ENCODE measurements at regions not wholly inside any gene's neighbourhood (a gene's known extent, or its start where the extent isn't known, plus 50 kb on each side); places are given as distances from the start of the nearest gene placed in this dataset.

DNA sequence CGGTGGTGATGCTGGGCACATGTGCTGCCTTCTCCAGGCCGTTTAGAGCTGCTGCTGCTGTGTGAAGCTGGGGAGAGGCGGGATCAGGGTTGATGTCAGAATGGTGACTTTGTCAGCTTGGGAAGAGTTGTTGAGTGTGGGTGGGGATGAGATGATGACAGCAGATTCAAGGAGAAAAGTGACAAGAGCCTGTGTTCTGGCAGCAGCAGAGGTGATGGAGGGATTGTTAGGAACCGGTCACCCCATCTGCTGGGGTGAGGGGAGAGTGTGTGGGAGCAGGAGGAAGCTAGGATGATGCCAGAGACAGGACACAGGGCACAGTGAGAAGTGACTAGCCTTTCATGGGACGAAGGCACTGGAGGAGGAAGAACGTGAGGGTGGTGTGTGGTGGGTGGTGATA is 345.5 kb downstream of the RNF144A start:
- Mint-ChIP-seq H3K9me3 (peaks cover 3 to 7% of the 10 kb centered on the region in 2 experiments; a peak in 2 of 5 replicates), H3K4me3 (no peak overlapping the region), H3K36me3 (ENCODE audit: insufficient read depth in 1 of 3, low read depth in 3 of 3) (peaks cover 0 to 6% (median 2%) of the 10 kb centered on the region in 3 experiments; a peak in 5 of 7 replicates), H3K27me3 (ENCODE audit: low read depth) (no peaks in the 10 kb centered on the region; the same call in none of the 2 replicates), H3K27ac (no peak overlapping the region), H3K4me1 (peaks cover 22 to 25% of the 10 kb centered on the region in 2 experiments)
- no peaks in the 10 kb centered on the region for H3K79me1 ChIP-seq (ENCODE audit: insufficient read depth, low read depth, low read length, poor library complexity, severe bottlenecking)
- H2BK120ac ChIP-seq (ENCODE audit: low read depth, low read length, poor library complexity, severe bottlenecking), result no peak overlapping the region
- H3K27me3 ChIP-seq (ENCODE audit: insufficient read depth, low read length), result no peaks in the 10 kb centered on the region
- no peak overlapping the region for H2AFZ ChIP-seq (ENCODE audit: low read length)
- H2BK12ac ChIP-seq (ENCODE audit: insufficient read length, low read depth, low read length), result no peak overlapping the region
- no peak overlapping the region for H2BK20ac ChIP-seq (ENCODE audit: low read depth, low read length, poor library complexity, severe bottlenecking)
- no peaks in the 10 kb centered on the region for H3K9me3 ChIP-seq (ENCODE audit: control insufficient read depth, low read depth, low read length)
- TF ChIP-seq, protein P1, sequence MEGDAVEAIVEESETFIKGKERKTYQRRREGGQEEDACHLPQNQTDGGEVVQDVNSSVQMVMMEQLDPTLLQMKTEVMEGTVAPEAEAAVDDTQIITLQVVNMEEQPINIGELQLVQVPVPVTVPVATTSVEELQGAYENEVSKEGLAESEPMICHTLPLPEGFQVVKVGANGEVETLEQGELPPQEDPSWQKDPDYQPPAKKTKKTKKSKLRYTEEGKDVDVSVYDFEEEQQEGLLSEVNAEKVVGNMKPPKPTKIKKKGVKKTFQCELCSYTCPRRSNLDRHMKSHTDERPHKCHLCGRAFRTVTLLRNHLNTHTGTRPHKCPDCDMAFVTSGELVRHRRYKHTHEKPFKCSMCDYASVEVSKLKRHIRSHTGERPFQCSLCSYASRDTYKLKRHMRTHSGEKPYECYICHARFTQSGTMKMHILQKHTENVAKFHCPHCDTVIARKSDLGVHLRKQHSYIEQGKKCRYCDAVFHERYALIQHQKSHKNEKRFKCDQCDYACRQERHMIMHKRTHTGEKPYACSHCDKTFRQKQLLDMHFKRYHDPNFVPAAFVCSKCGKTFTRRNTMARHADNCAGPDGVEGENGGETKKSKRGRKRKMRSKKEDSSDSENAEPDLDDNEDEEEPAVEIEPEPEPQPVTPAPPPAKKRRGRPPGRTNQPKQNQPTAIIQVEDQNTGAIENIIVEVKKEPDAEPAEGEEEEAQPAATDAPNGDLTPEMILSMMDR (conservative IDR thresholded peaks at IDR 0.05), result no peak
- no peak overlapping the region for H4K91ac ChIP-seq (ENCODE audit: insufficient read length, low read depth, low read length)
- H4K20me1 ChIP-seq (ENCODE audit: control insufficient read depth, insufficient read depth, insufficient read length), result no peaks in the 10 kb centered on the region
- WGBS (ENCODE audit: extremely low coverage, insufficient read length, low lambda C conversion rate), result no CpG with 5 or more reads among the region's 6 CpGs
- H2BK5ac ChIP-seq (ENCODE audit: insufficient read length, low read length), result no peak overlapping the region
- H3K18ac ChIP-seq (ENCODE audit: insufficient read length, low read depth, low read length), result no peak overlapping the region
- H4K8ac ChIP-seq (replicated peaks; ENCODE audit: insufficient read length, low read depth, low read length), result no peak overlapping the region
- H3K4me2 ChIP-seq (ENCODE audit: insufficient read depth, insufficient read length, low read length), result no peak overlapping the region
- H3K23me2 ChIP-seq (ENCODE audit: insufficient read length, low read depth, low read length, poor library complexity, severe bottlenecking), result no peaks in the 10 kb centered on the region
- no peak overlapping the region for H2AK5ac ChIP-seq (ENCODE audit: insufficient read length, low read length)
- DNase-seq, result no peak
- no peaks in the 10 kb centered on the region for H3K4me1 ChIP-seq (ENCODE audit: insufficient read depth, low read length)
- H3K27ac ChIP-seq (ENCODE audit: insufficient read length, low read depth, low read length), result no peak overlapping the region
- no peak overlapping the region for H3K23ac ChIP-seq (ENCODE audit: insufficient read length, low read depth, low read length)
- no peak overlapping the region for H2BK15ac ChIP-seq (ENCODE audit: low read depth, low read length)
- no peak overlapping the region for H3T11ph ChIP-seq (ENCODE audit: low read length)
- H3K79me2 ChIP-seq (ENCODE audit: insufficient read depth, low read length), result no peaks in the 10 kb centered on the region
- H3K4ac ChIP-seq (ENCODE audit: low read depth, low read length), result no peak overlapping the region
- H3K14ac ChIP-seq (ENCODE audit: insufficient read depth, low read length), result no peak overlapping the region
- H3K56ac ChIP-seq (ENCODE audit: insufficient read length, low read depth, low read length), result no peak overlapping the region
- no peak overlapping the region for H3K9ac ChIP-seq (ENCODE audit: extremely low read depth, insufficient read length, low read length)
- H4K5ac ChIP-seq (ENCODE audit: insufficient read length, low read depth, low read length), result no peak overlapping the region

Data from H9 (cell line).